ENCODE measurements at regions not wholly inside any gene's neighbourhood (a gene's known extent, or its start where the extent isn't known, plus 50 kb on each side); places are given as distances from the start of the nearest gene placed in this dataset.
"Not testable (repeated sequence)": the region's sequence is repeated elsewhere in the genome, so short reads cannot be mapped to it uniquely, and the experiment has no call there.

DNA sequence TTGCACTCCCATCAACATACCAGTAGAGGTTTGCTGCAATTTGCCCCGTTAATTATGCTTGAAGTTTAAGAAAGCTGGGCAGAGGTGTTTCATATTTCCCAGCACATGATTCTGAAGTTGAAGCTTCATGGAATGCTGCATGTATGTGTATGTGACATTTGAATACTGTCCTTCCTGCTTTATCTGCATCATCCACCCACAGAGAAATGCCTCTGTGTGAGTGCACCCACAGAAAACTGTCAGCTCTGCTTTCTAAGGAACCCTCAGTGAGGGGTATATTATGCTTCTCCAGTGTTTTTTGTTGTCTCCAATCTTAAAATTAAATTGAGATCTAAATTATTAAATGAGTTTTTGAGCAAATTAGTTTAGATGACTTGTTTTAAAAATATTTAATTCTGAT is 358.1 kb upstream of the PIK3R1 start:
- peak; percentile 4 for DNase-seq (ENCODE audit: low read depth)
- H3K4me3 ChIP-seq (ENCODE audit: low read depth, low read length) = no peak overlapping the region
- no peak for TF ChIP-seq CTCF (conservative IDR thresholded peaks at IDR 0.05; ENCODE audit: low read depth, low read length)

- no peak overlapping the region for H3K4me3 ChIP-seq (ENCODE audit: low read depth, low read length)
- DNase-seq (ENCODE audit: low read depth) = no peak
- TF ChIP-seq CTCF (conservative IDR thresholded peaks at IDR 0.05; ENCODE audit: low read depth, low read length) = no peak
Observed at GRCh38 chr5:67855523-67855922, 360.0 kb upstream of the PIK3R1 start.

DNA sequence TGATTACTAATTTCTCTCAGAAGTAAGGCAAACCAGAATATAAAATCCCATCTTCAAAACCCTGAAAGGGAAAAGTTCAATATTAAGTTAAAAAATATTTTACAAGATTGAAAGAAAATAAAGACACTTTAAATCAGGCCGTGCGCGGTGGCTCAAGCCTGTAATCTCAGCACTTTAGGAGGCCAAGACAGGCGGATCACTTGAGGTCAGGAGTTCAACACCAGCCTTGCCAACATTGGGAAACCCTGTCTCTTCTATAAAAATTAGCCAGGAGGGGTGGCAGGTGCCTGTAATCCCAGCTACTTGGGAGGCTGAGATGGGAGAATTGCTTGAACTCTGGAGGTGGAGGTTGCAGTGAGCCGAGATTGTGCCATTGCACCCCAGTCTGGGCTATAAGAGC is 364.6 kb upstream of the PIK3R1 start:
- not testable (repeated sequence) for DNase-seq (ENCODE audit: low read depth)

DNA sequence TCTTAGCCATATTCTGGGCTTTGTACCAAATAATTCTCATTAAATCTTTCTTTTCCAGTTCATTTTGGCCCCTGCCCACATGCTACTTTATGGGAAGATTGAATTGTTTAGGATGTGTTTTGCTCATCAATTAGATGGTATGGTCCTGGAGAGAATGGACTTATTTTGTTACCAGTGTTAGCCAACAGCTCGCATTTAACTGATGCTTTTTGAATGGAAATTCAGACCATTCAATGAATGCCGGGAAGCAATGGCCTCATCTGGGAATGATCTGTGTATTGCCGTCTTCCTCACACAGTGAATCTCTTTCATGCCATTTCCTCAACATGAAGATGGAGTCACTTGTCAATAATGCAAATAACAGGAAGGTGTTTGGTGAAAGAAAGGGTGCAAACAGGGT is 370.6 kb upstream of the PIK3R1 start:
- DNase-seq (ENCODE audit: low read depth) = no peak
- TF ChIP-seq CTCF (conservative IDR thresholded peaks at IDR 0.05; ENCODE audit: low read depth, low read length) = no peak

More for the DNA sequence above, 364.6 kb upstream of the PIK3R1 start:
- not testable (repeated sequence) for H3K4me3 ChIP-seq (ENCODE audit: low read depth, low read length)

DNA sequence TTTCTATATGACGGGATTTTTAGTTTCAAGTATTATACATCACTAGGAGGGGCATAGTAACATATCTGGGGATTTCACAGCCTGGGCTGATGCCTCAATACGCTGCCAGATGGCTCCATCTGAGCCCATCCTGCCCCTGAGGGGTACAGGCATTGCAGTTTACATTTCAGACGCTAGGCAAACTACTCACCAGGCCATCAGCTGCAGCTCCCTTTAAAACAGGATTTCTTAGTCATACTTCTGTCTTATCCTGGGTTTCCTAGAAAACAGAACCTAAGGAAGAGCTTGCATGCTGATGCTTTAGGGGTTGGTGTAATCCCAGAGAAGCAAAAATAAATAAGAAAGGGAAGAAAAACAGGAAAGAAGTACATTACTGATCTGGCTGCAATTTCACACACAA is 372.8 kb upstream of the PIK3R1 start:
- TF ChIP-seq CTCF (conservative IDR thresholded peaks at IDR 0.05; ENCODE audit: low read depth, low read length) = peak; percentile 57
- H3K4me3 ChIP-seq (ENCODE audit: low read depth, low read length) = no peak overlapping the region
- peak; percentile 34 for DNase-seq (ENCODE audit: low read depth)

More for the DNA sequence above, 370.6 kb upstream of the PIK3R1 start:
- no peak overlapping the region for H3K4me3 ChIP-seq (ENCODE audit: low read depth, low read length)

- not testable (repeated sequence) for DNase-seq (ENCODE audit: low read depth); H3K4me3 ChIP-seq (ENCODE audit: low read depth, low read length)
Observed at GRCh38 chr5:67837225-67837624, 378.3 kb upstream of the PIK3R1 start.

GRCh38 chr5:67836496-67836895 is 379.1 kb upstream of the PIK3R1 start:
- H3K4me3 ChIP-seq (ENCODE audit: low read depth, low read length); DNase-seq (ENCODE audit: low read depth): not testable (repeated sequence)

DNA sequence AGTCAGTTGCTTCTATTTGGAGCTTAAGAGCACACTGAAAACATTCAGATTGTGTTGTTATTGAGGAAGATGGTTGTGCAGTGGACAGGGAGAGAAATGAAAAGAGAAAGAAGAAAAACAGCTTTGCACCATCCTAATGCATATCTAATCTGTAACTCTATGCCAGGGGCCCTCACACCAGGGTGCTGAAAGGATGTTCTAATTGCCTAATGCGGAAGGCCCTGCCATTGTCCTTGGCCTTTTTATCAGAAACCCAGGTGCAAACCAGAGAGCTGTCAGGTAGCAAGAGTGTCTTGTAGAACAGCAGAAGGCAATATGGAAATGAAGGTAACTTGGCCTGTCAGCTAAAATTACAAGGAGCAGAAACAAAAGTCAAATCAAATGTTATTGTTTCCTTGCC is 384.5 kb upstream of the PIK3R1 start:
- no peak for DNase-seq (ENCODE audit: low read depth)
- H3K4me3 ChIP-seq (ENCODE audit: low read depth, low read length) = no peak overlapping the region
- TF ChIP-seq CTCF (conservative IDR thresholded peaks at IDR 0.05; ENCODE audit: low read depth, low read length) = no peak

DNA sequence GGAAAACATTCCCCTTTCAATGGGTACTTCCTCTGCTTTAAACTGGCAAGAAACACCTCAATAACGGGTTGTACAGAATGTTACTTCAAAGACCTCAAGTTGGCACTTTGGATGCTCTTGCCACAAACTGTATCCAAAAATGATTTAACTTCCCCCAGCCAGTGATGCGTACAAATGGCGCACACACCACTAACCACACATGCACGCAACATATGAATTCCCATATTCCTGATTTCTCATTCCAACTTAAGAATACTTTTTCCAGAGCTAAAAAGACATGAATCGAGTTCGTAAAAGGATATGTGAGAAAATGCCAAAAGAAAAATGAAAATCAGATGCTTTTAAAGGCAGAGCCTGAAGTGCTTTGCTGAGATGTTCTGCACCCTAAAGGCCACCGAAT is 388.0 kb upstream of the PIK3R1 start:
- no peak for TF ChIP-seq CTCF (conservative IDR thresholded peaks at IDR 0.05; ENCODE audit: low read depth, low read length)
- DNase-seq (ENCODE audit: low read depth) = no peak
- no peak overlapping the region for H3K4me3 ChIP-seq (ENCODE audit: low read depth, low read length)
